ENCODE measurements at regions not wholly inside any gene's neighbourhood (a gene's known extent, or its start where the extent isn't known, plus 50 kb on each side); places are given as distances from the start of the nearest gene placed in this dataset.
"Not testable (repeated sequence)": the region's sequence is repeated elsewhere in the genome, so short reads cannot be mapped to it uniquely, and the experiment has no call there.

DNA sequence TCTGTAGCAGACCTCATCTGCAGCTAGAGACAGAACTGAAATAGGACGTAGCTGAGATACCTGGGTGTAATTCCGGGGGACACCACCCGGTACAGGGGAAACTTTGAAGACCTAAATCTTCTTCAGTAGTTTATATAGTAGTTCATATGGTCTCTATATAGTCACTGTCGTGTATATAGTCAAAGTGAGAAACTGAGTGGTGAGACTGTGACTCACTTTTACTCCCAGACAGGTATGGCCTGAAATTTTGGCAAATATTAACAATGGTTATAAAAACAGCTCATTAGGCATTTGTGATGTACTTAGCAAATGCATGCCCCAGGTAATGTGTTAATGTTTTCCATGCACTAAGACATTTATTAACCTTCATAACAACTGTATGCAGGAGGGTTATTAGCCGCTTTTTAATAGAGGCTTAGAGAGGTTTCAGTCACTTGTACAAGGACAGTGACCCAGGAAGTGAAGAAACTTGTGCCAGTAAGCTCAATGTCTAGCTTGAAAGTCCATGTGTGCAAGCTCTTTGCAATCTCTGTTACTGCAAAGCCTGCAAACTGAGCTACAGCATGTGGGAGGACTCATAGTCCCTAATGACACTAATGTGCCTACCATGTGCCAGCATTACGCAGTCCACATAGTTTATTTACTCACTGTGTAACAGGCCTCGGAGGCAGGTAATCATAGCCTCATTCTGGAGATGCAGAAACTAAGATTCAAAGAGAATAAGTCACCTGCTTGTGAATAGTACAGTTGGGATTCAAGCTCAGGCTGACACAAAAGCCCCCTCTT, 165.4 kb upstream of the CHD6 start:
- DNase-seq = no peak

DNA sequence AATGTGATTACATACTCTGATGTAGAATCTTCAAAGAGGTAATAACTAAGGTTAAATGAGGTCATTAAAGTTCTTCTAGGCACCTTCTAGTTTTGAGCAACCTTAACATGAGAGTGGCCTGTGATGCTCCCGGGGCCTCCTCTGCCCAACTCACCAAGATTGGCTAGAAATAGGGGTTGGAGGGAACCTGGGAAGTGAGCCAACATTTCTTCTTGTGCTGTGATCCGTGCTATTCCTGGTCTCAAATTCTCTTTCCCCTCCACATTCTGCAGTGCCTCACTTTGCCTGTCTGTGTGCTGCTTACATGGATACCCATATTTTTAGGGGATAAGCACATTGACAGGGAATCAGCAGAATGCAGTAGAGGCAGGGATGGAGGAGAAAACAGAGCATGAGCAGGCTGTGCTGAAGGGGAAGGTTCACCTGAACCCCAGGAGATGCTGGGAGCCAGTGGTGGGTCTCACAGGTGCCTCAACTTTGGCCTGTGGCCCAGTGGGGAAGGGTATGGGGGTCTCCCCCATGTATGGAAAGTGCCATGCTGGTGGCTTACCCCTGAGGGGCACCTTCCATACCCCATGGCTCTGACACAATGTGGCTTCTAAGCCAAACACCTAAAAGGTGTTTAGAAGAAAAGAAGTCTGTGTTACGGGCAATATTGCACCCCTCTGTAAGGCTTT, 164.7 kb upstream of the CHD6 start:
- DNase-seq = no peak

DNA sequence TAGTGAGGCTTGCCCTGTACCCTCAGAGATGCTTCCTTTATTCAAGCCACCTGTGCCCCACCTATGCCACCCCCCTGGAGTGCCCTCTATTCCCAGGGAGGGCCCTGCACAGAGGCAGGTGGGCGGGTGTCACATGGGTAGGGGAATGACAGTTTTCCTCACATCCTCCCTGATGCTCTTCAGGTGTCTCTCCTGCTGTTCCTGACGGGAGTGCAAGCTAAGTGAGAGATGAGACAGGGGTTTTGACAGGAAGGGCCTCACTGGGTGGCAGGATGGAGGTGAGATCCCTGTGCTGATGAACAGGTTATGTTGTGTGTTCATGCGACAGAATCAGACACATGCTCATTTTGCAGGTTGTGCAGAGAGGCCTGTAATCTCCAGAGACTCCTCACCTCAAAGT, 164.1 kb upstream of the CHD6 start:
- DNase-seq = no peak

DNA sequence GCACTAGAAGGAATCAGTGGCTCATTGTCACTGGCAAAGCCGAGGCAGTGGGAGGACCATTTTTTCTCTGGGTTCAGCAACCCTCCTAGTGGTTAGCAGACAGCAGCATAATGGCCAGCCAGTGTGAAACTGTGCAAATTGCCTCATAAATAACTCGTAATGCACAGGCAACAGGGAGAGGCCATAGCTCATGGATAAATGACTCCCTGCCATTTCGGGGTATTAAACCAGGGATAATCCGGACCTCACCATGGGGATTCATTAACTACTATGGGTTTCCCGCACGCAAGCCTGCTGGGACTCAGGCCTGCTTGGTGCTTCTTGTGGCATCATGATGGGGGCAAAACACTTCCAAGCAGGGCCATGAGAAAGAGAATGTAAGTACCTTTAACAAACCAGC, 158.2 kb upstream of the CHD6 start:
- no peak for DNase-seq

DNA sequence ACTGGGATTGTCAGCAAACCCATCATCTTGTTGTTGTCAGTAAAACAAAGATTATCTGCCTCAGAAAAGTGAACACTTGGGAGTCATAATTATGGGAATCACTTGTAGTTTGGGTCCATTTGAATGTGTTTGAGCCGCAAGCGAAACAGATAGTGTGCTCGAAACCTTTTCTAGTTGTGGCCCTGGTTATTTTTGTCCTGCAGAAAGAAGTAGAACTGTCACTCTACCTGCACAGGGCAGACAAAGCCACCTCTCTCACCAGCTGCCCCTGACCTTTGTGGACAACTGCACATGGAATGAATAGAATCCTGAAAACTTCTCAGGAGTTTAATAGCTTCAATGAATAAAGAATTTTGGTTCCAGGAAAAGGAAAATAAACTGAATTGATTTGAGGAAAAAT, 156.1 kb upstream of the CHD6 start:
- no peak for DNase-seq

DNA sequence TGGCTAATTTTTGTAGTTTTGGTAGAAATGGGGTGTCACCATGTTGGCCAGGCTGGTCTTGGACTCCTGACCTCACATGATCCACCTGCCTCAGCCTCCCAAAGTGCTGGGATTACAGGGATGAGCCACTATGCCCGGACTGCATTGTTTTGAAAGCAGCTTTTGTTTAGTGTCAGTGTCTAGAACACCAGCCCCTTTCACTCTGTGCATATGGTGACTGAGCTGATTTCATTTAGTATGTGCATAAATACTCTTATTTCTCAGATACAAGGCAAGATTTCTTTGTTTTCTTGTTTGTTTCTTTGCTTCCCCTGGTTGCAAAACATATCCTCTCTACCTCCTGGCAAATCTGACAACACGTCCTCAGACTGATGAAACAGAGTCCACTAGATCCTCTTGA, 152.8 kb upstream of the CHD6 start:
- no peak for DNase-seq

DNA sequence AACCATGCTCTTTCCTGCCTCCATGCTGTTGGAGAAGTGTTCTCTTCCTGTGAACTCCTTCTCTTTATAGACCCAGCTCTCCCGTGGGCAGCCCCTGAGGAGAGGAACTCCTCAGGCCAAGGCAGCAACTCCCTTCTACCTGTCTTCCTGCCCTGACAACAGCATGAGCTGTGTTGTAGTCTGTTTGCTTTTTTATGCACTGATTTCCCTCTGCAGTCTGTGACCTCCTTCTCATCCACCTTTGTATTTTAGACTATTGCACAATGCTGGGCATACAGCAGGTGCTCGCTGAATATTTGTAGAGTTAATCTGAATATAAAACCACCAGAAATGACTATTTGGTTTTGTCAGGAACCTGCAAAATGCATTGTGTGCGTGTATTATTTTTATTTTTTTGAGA, 152.2 kb upstream of the CHD6 start:
- DNase-seq = no peak

DNA sequence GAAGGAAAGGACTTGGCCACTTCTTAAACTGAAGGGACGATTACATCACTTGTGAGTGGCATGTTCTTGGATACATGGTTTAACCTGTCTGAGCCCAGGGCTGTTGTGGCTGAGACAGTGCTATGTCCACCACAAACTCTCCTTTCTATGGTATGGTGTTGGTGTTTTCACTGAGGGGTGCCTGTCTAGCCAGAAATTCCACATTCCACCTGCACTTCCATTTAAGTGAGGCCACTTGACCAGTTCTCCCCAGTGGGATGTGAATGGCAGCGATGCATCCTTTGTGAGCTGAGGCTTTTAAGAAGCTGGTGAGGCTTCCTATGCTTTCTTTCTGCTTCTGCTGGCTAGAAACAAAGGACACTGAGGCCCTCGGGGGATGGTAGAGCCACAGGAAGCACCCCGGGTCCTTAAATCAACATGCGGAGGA, 151.4 kb upstream of the CHD6 start:
- no peak for DNase-seq

DNA sequence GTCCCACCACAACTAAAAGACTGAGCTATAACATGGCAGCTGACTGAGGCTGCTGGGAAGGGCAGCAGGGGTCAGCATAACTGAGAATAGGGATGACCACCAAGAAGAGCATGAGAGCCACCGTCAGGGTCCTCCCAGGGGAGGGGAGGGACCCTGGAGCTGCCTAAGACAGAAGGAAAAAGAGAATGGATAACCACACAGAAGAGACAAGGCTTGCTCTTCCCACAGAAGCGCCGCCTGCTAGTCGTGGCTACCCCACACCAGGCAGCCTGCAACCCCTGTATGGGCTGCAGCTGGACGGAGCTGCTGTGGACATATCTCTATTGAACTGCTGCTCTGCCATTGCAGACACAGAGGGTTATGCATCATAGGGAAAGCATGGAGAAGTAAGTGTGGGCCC, 132.0 kb upstream of the CHD6 start:
- no peak for DNase-seq

DNA sequence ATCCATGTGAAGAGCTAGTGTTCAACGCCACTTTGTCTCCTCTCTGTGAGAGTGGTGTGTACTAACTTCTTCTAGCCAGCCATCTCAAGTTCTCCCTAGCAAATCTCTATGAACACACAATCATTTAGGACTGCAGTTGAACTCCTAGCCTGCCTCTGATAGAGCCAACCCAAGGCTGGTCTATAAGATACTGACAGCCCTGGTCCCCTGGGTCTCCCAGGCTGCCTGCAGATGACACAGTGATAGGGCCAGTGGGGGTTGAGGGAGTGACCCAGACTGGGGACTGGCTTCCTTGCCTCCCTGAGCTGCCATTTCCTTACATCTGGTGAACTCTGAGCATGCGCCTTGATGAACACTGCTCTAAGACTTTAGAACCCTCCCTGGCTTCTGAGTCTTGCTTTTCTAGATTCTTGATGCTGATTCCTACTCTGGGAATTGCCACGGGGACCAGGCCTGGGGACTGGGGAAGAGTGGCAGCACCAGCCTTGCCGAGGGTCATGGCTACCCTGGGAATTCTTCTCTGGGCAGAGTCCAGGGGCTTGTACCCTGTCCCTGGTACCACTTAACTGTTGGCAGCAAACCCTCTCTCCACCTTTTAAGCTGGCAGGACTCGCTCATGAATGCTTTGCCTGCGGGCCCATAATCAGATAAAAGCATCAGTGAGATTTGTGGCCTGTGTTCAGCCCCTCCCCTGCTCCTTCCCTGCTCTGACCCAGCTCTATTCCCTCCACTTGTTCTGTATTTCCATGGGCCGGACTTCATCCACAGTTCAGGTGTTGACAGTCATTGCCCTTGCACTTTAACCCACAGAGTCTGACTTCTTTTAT, 130.8 kb upstream of the CHD6 start:
- DNase-seq = no peak

DNA sequence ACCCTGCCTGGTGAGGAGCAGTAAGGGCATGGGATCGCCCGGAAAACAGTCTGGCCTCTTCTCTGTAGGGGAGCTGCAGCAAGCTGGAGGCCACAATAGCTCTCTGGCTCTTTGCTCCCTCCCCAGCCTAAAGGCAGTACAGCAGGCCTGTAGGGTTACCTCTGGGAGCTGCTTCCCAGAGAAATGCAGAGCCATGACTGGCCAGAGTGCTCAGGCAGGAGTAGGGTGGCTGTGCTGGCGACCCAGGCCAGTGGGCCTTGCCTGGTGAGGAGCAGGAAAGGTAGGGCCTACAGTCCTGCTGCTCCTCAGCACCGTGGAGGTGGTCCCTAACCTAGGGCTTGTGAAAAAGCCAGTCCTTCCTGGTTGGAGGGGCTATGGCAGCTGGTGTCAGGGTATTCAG, 129.9 kb upstream of the CHD6 start:
- no peak for DNase-seq

DNA sequence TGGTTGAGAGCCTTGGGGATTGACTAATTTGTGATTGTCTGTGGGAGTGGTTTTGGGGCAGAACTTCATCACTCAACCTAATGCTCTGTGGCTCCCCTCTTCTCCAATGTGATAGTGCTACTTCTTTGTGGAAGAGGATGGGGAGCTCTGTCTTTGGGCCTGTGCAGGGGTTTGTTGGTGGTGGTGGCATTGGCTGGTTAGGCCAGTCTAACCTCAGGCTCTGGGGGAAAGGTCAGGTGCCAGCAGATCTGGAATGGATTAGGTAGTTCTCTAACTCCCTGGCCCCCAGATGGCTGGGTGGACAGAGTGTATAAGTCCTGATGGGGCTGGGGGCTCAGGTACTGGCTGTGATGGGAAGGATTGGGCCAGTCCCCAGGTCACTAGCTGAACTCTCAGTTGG, 129.0 kb upstream of the CHD6 start:
- DNase-seq = no peak

DNA sequence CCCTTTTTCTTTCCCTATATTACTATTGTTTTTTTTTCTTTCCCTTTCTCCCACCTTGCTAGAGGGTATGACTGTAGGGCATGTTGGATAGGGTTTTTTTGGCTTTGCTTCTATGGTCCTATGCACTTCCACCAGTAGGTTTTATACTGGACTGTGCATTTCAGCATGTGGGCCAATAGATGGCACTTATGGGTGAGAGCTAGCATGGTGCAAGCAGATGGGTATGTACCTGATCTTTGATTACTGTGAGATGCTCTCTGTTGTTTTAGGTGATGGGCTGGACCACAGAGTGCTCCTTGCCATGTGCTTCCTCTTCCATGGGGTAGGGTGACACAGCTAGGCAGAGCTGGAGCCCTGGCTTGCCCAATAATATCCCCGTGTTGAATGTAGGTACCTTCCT, 128.5 kb upstream of the CHD6 start:
- DNase-seq = no peak

DNA sequence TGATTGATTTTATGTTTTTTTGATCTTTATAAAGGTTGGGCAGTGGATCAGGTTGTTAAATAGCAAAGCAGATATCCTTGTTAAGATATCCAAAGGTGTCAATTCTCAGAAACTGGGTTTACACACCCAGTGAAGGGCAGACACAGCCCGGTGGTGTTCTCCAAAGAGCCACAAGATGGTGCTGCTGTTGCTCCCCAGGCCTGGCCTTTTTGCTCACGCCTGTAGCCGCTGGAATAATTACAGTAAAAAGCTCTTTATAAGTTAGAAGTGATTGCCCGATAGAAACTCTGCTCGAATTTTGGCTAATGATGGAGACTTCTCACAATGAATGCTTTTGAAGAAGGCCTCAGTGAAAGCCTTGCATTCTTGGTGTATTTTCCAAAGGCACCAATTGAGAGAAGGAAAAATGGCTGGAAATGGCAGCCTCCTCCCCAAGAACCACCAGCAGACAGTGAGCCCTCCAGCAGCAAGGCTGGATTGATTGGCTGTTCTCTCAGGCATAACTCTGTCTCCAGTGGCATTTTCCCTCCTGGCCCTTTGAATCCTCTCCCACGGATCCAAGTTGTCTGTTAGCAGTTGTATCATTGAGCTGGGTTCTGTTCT, 120.5 kb upstream of the CHD6 start:
- peak; percentile 68 for DNase-seq

DNA sequence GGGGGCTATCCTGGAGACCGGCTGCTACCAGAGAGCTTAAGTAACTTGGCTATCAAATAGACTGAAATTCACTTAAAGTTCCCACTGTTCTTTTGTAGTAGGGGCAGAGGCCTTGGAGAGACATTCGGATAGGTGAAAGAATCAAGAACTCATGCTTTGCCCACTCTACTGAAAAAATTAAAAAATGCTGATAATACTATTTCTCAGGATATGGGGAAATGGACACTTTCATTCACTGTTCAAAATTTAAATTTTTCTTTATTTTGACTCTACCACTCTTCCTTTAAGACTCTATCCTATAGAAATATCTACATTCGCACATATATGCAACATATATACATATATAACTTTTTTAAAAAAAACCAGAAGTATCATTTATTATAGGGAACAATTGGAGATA, 117.8 kb upstream of the CHD6 start:
- DNase-seq = no peak

DNA sequence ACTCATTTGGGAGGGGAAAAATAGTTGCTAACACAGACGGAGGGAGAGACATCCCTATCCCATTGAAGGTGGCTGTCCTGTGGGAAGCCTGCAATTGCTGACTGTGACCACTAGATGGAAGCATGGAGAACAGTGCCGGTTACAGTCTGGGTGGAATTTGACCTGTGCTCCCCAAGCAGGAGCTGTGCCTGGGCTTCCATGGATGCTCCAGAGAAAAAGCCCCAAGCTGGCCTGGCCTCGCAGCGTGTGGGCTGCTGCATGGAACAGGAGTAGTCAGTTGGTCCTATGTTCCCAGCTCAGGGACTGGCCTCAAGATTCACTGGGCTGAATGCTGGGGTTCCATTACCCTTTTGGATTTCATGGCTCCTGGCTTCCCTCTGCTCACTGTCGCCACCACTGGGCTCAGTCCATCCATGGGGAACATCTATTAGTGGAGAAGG, 116.3 kb upstream of the CHD6 start:
- DNase-seq = peak; percentile 47

DNA sequence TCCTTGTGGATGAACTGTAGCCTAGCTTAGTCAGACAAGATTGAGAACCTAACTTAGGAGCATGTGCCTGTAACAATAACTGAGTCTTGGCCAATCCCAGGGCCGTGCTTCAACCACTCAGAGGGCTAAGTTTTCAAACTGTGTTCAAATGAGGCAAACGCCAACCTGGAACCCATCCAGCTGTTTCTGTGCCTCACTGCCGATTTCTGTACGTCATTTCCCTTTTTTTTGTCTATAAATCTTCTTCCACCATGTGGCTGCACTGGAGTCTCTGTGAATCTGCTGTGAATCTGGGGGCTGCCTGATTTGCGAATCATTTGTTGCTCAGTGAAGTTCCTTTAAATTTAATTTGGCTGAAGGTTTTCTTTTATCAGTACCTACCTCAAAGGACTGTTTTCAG, 115.0 kb upstream of the CHD6 start:
- no peak for DNase-seq

DNA sequence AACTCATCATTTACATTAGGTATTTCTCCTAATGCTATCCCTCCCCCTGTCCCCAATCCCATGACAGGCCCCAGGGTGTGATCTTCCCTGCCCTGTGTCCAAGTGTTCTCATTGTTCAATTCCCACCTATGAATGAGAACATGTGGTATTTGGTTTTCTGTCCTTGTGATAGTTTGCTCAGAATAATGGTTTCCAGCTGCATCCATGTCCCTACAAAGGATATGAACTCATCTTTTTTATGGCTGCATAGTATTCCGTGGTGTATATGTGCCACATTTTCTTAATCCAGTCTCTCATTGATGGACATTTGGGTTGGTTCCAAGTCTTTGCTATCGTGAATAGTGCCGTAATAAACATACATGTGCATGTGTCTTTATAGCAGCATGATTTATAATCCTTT, 113.0 kb upstream of the CHD6 start:
- not testable (repeated sequence) for DNase-seq

DNA sequence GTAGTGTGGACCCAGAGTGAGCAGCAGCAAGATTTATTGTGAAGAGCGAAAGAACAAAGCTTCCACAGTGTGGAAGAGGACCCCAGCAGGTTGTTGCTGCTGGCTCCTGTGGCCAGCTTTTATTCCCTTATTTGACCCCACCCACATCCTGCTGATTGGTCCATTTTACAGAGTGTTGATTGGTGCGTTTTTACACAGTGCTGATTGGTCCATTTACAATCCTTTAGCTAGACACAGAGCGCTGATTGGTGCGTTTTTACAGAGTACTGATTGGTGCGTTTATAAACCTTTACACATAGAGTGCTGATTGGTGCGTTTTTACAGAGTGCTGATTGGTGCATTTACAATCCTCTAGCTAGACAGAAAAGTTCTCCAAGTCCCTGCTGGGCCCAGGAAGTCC, 109.5 kb upstream of the CHD6 start:
- DNase-seq = not testable (repeated sequence)

DNA sequence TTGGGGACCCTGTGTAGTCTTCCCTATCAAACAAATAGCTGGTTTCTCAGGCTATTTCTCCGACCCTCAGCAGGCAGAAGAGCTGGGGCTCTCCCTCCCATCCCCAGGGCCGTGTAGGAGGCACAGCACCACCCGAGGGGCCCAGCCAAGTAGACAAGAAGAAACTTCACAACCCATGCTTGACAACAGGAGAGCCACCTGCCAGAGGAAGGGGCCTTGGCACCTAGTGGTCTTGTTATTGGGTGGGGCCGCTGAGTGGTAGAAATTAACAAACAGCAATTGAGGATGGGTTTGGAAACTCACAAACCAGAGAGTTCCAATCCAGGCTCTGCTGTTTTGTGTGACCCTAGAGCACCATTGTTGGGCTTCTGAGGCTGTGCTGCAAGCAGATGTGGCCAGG, 108.5 kb upstream of the CHD6 start:
- no peak for DNase-seq

DNA sequence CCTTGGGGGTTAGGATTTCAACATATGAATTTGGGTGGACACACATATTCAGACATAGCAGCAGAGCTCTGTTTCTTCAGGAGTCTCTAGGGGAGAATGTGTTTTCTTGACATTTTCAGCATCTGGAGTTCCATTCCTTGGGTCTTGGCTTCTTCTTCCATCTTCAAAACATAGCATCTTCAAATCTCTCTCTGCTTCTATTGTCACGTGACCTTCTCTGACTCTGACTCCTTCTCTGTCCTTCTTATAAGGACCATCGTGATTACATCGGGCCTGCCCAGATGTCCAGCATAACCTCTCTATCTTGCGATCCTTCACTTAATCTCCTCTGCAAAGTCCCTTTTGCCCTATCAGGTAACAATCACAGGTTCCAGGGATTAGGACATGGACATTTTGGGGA, 101.0 kb upstream of the CHD6 start:
- DNase-seq = no peak

DNA sequence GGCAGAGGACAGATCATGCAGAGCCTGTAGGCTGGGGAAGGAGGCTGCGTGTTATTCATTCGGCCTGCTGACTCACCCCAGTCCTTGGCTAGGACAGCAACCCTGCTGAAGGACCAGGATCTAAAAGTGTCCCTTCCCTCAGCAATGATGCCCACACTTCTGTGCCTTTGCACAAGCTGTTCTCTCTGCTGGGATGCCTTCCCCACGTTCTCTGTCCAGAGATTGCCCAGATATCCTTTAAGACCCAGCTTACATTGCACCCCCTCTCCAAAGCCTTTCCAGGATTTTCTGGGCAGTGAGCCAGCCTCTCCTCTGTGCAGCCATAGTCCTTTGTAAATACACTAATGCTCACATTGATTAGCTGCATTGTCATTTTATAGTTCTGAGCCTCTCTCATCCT, 99.3 kb upstream of the CHD6 start:
- DNase-seq = no peak

DNA sequence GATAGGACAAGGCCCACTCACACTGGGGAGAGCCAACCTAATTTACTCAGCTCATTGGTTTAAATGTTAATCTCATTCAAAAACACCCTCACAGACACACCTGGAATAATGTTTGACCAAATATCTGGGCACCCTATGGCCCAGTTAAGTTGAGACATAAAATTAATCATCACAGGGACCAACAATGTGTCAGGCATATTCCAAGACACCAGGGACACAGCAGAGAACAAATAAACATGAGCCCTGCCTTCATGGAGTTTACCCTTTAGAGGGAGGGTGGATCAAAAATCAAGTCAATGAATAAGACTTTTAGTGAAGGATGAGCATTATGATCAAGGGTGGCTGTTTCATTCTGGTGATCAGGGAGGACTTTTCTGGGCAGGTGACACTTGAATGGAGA, 98.7 kb upstream of the CHD6 start:
- DNase-seq = no peak

DNA sequence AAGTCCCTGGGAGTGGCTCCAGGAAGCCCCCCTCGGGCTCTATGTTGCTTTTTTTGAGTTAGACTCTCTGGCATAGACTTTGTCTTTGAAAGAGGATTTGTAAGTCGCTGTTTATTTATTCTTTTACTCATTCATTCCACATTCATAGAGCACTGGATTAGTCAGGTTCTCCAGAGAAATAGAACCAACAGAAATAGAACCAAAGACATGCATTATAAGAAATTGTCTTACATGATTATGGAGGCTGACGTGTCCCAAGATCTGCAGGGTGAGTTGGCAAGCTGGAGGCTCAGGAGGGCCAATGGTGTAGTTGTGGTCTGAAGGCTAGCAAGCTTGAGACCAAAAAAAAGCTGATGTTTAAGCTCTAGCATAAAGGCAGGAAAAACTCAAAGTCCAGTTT, 98.3 kb upstream of the CHD6 start:
- DNase-seq = no peak
